ENCODE measurements at regions not wholly inside any gene's neighbourhood (a gene's known extent, or its start where the extent isn't known, plus 50 kb on each side); places are given as distances from the start of the nearest gene placed in this dataset.
A peak's percentile ranks its signal among the peaks of the same experiment; 100 is the strongest.

GRCh38 chr11:76270389-76270788 is 64.1 kb upstream of the WNT11 start:
- no peak for TF ChIP-seq POLR2A (IDR thresholded peaks at IDR 0.05)
- TF ChIP-seq CTCF (IDR thresholded peaks at IDR 0.05), result no peak
- peak in 1 of 2 donors; percentile 79 for TF ChIP-seq EP300 (IDR thresholded peaks at IDR 0.05)
